Fibroblast of lung (primary cell): ENCODE measurements at regions not wholly inside any gene's neighbourhood (a gene's known extent, or its start where the extent isn't known, plus 50 kb on each side); places are given as distances from the start of the nearest gene placed in this dataset.
"Not testable (repeated sequence)": the region's sequence is repeated elsewhere in the genome, so short reads cannot be mapped to it uniquely, and the experiment has no call there.

Source experiments
- DNase-seq, 2 donors: peaks; one replicate each; pipeline versions ENCODE4 v3.0.0 to v3.0.0-alpha.2; 2010; ENCODE audit warnings: low read depth in 2 of 2
- H2AFZ ChIP-seq: 2 replicates; pipeline ENCODE4 v1.5.1; 2012; ENCODE audit warnings: low read length, control low read depth, inconsistent platforms
- H3K27ac ChIP-seq: 2 replicates; pipeline ENCODE4 v1.5.1; 2011; ENCODE audit warnings: low read length, control low read depth; ENCODE audit not compliant: insufficient read depth
- H3K27me3 ChIP-seq: 2 replicates; pipeline ENCODE4 v1.5.1; 2011; ENCODE audit warnings: mild to moderate bottlenecking, low read length; ENCODE audit not compliant: control insufficient read depth, insufficient read depth
- H3K36me3 ChIP-seq: 2 replicates; pipeline ENCODE4 v1.5.1; 2011; ENCODE audit warnings: low read length; ENCODE audit not compliant: control insufficient read depth, insufficient read depth
- H3K4me1 ChIP-seq: 2 replicates; pipeline ENCODE4 v1.5.1; 2011; ENCODE audit warnings: low read length; ENCODE audit not compliant: control insufficient read depth, insufficient read depth; ENCODE audit errors: extremely low read depth
- H3K4me2 ChIP-seq: 2 replicates; pipeline ENCODE4 v1.5.1; 2011; ENCODE audit warnings: low read length, control low read depth; ENCODE audit not compliant: insufficient read depth; ENCODE audit errors: extremely low read depth
- H3K4me3 ChIP-seq, 4 experiments: fragments of 200-600 bp in 1 of 4; sonication (generic) in 1 of 4; replicated peaks in 1 of 4; 2 replicates each; pipeline ENCODE4 v1.5.1; 2011 to 2016; ENCODE audit warnings: low read length in 4 of 4, low read depth in 3 of 4, mild to moderate bottlenecking in 3 of 4, control low read depth in 2 of 4, inconsistent platforms in 1 of 4, mixed read lengths in 1 of 4; ENCODE audit not compliant: insufficient read depth in 1 of 4; ENCODE audit errors: control extremely low read depth in 1 of 4
- H3K79me2 ChIP-seq: 2 replicates; pipeline ENCODE4 v1.5.1; 2012; ENCODE audit warnings: mild to moderate bottlenecking, low read length, inconsistent platforms; ENCODE audit not compliant: control insufficient read depth, insufficient read depth
- H3K9ac ChIP-seq: 2 replicates; pipeline ENCODE4 v1.5.1; 2011; ENCODE audit warnings: mild to moderate bottlenecking, low read length, control low read depth; ENCODE audit not compliant: insufficient read depth
- H3K9me3 ChIP-seq: 2 replicates; pipeline ENCODE4 v1.5.1; 2012; ENCODE audit warnings: low read depth, low read length; ENCODE audit not compliant: control insufficient read depth, insufficient read depth
- H4K20me1 ChIP-seq: 2 replicates; pipeline ENCODE4 v1.5.1; 2011; ENCODE audit warnings: low read length; ENCODE audit not compliant: control insufficient read depth, insufficient read depth; ENCODE audit errors: extremely low read depth
- EZH2 ChIP-seq: IDR thresholded peaks from 2 replicates; pipeline ENCODE4 v1.5.1; 2012; ENCODE audit warnings: low read length, control low read depth, mild to moderate bottlenecking; ENCODE audit errors: missing control alignments
- TF ChIP-seq, protein P1 (sequence below), 2 donors: IDR thresholded peaks in 1 of 2; conservative IDR thresholded peaks in 1 of 2; 1 replicate in 1 of 2; 2 replicates in 1 of 2; pipeline ENCODE4 v1.5.1; 2011 to 2012; ENCODE audit warnings: low read length in 2 of 2, control low read depth in 1 of 2, inconsistent platforms in 1 of 2, low read depth in 1 of 2, mild to moderate bottlenecking in 1 of 2

DNA sequence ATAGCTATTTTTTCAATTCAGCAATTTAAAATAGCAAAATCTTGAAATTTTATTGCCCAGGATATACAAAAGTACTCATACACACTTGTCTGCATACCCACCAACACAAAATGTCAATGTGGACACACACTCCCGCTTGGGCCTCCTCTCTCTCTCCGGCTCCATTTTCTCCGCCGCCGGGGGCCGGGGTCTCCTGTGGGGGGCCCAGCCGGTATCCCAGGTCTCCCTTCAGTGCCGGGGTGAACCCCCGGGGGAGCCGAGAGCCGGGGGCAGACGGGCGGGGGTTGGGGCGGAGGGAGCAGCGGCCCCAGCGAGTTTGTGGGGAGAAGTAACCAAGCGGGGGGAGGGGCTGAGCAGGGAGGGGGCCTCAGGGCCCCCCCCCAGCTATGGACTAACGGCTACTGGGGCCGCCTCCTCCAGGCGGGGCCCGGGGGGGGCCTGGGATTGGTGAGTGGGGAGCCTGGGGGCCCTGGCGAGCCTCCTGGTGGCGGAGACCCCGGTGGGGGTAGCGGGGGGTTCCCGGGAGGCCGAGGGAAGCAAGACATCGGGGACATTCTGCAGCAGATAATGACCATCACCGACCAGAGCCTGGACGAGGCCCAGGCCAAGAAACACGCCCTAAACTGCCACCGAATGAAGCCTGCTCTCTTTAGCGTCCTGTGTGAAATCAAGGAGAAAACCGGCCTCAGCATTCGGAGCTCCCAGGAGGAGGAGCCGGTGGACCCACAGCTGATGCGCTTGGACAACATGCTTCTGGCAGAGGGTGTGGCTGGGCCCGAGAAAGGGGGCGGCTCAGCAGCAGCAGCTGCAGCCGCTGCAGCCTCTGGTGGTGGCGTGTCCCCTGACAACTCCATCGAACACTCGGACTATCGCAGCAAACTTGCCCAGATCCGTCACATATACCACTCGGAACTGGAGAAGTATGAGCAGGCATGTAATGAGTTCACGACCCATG lies 56.6 kb downstream of the CHST2 start:
- not testable (repeated sequence) for H3K4me2 ChIP-seq, H3K9me3 ChIP-seq, H2AFZ ChIP-seq, H3K27me3 ChIP-seq, H3K27ac ChIP-seq, DNase-seq, H3K4me3 ChIP-seq, H4K20me1 ChIP-seq, H3K79me2 ChIP-seq, H3K9ac ChIP-seq, H3K36me3 ChIP-seq, H3K4me1 ChIP-seq

DNA sequence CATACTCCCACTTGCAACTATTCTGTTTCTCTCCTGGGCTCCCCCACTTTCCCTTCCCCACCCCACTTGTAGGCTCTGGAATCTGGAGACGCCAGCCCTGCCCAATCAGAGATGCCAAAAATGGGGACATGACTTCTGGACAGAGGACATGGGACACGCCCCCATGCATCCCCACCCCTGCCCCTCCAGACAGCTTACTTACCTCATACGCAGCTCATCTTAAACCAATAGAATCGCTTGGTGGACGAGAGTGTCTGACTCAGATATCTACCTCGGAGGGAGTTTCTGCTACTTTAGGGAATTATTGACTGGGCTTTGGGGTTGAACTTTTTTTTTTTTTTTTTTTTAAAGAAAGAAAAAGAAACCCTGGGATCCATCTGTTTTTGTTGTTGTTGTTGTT lies 58.4 kb downstream of the CHST2 start:
- not testable (repeated sequence) for H3K36me3 ChIP-seq, DNase-seq, H3K4me2 ChIP-seq, H3K4me1 ChIP-seq, H3K27ac ChIP-seq, H3K4me3 ChIP-seq, H3K9ac ChIP-seq, H2AFZ ChIP-seq, H3K9me3 ChIP-seq, H3K27me3 ChIP-seq, H4K20me1 ChIP-seq, H3K79me2 ChIP-seq

- DNase-seq, H3K27ac ChIP-seq, H3K9me3 ChIP-seq, H3K9ac ChIP-seq, H3K79me2 ChIP-seq, H3K4me2 ChIP-seq, H3K4me1 ChIP-seq, H2AFZ ChIP-seq, H4K20me1 ChIP-seq, H3K27me3 ChIP-seq, H3K4me3 ChIP-seq, H3K36me3 ChIP-seq: not testable (repeated sequence)
These were observed 59.4 kb downstream of the CHST2 start for GRCh38 chr3:143178775-143179548.

GRCh38 chr3:143179603-143180002 lies 60.0 kb downstream of the CHST2 start:
- H3K9ac ChIP-seq = no peak overlapping the region
- no peaks in the 10 kb centered on the region for H4K20me1 ChIP-seq
- DNase-seq = no peak
- no peaks in the 10 kb centered on the region for H3K27me3 ChIP-seq
- no peaks in the 10 kb centered on the region for H3K9me3 ChIP-seq
- no peaks in the 10 kb centered on the region for H3K79me2 ChIP-seq
- no peak overlapping the region for H3K4me2 ChIP-seq
- no peaks in the 10 kb centered on the region for H3K4me1 ChIP-seq
- TF ChIP-seq, protein P1, sequence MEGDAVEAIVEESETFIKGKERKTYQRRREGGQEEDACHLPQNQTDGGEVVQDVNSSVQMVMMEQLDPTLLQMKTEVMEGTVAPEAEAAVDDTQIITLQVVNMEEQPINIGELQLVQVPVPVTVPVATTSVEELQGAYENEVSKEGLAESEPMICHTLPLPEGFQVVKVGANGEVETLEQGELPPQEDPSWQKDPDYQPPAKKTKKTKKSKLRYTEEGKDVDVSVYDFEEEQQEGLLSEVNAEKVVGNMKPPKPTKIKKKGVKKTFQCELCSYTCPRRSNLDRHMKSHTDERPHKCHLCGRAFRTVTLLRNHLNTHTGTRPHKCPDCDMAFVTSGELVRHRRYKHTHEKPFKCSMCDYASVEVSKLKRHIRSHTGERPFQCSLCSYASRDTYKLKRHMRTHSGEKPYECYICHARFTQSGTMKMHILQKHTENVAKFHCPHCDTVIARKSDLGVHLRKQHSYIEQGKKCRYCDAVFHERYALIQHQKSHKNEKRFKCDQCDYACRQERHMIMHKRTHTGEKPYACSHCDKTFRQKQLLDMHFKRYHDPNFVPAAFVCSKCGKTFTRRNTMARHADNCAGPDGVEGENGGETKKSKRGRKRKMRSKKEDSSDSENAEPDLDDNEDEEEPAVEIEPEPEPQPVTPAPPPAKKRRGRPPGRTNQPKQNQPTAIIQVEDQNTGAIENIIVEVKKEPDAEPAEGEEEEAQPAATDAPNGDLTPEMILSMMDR (conservative IDR thresholded peaks at IDR 0.05 in 1 of 2, IDR thresholded peaks at IDR 0.05 in 1 of 2; ENCODE audit: low read depth in 1 of 2, low read length in 2 of 2) = no peak
- TF ChIP-seq EZH2 = no peak
- no peak overlapping the region for H3K27ac ChIP-seq
- no peaks in the 10 kb centered on the region for H3K36me3 ChIP-seq
- H3K4me3 ChIP-seq = no peak overlapping the region
- no peak overlapping the region for H2AFZ ChIP-seq

- H3K27me3 ChIP-seq, H3K4me1 ChIP-seq, H4K20me1 ChIP-seq, H2AFZ ChIP-seq, H3K4me3 ChIP-seq, H3K36me3 ChIP-seq, H3K9me3 ChIP-seq, H3K27ac ChIP-seq, H3K79me2 ChIP-seq, DNase-seq, H3K9ac ChIP-seq, H3K4me2 ChIP-seq: not testable (repeated sequence)
These were observed 61.3 kb downstream of the CHST2 start for GRCh38 chr3:143180860-143181259.

DNA sequence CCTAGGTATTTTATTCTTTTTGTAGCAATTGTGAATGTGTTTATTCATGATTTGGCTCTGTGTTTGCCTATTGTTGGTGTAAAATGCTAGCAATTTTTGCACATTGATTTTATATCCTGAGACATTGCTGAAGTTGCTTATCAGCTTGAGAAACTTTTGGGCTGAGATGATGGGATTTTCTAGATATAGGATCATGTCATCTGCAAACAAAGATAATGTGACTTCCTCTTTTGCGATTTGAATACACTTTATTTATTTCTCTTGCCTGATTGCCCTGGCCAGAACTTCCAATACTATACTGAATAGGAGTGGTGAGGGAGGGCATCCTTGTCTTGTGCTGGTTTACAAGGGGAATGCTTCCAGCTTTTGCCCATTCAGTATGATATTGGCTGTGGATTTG lies 62.4 kb downstream of the CHST2 start:
- not testable (repeated sequence) for H4K20me1 ChIP-seq, H3K79me2 ChIP-seq, H3K9ac ChIP-seq, H3K36me3 ChIP-seq, H3K4me2 ChIP-seq, H3K27me3 ChIP-seq, H3K4me3 ChIP-seq, DNase-seq, H3K27ac ChIP-seq, H3K4me1 ChIP-seq, H2AFZ ChIP-seq, H3K9me3 ChIP-seq
